Upper lobe of left lung (tissue), 6 donors: ENCODE measurements at regions not wholly inside any gene's neighbourhood (a gene's known extent, or its start where the extent isn't known, plus 50 kb on each side); places are given as distances from the start of the nearest gene placed in this dataset.

ENCODE experiments used
- ATAC-seq, 2 donors: fragments of 200-7000 bp; cut with Tn5 transposase; one replicate each; pipeline ENCODE4 v1.9.1; 2022; ENCODE audit warnings: mild to moderate bottlenecking in 2 of 2, moderate library complexity in 2 of 2; ENCODE audit not compliant: low FRiP score in 2 of 2
- DNase-seq, 2 donors: peaks; one replicate each; pipeline ENCODE4 v3.0.0-alpha.2; 2019 to 2020
- H3K27ac ChIP-seq, 4 donors: fragments of 200-600 bp; sonication (generic); one replicate each; pipeline ENCODE4 v1.5.1; 2016 to 2019
- H3K27me3 ChIP-seq, 4 donors: fragments of 200-600 bp; sonication (generic); one replicate each; pipeline ENCODE4 v1.5.1; 2017 to 2019
- H3K36me3 ChIP-seq, 4 donors: fragments of 200-600 bp; sonication (generic); one replicate each; pipeline ENCODE4 v1.5.1; 2016 to 2019
- H3K4me1 ChIP-seq, 4 donors: fragments of 200-600 bp; sonication (generic); one replicate each; pipeline ENCODE4 v1.5.1; 2018 to 2019
- H3K4me3 ChIP-seq, 4 donors: fragments of 200-600 bp; sonication (generic); one replicate each; pipeline ENCODE4 v1.5.1; 2017 to 2019; ENCODE audit warnings: mild to moderate bottlenecking in 2 of 4, moderate library complexity in 1 of 4
- H3K9me3 ChIP-seq, 4 donors: fragments of 200-600 bp; sonication (generic); one replicate each; pipeline ENCODE4 v1.5.1; 2018 to 2019
- EP300 ChIP-seq, 4 donors: sonication (generic); formaldehyde crosslinking; IDR thresholded peaks; one replicate each; pipeline ENCODE4 v1.5.1; 2017; ENCODE audit warnings: antibody characterized with exemption in 4 of 4, control low read depth in 2 of 4
- POLR2A ChIP-seq, 4 donors: fragments of 450-650 bp; IDR thresholded peaks; one replicate each; pipeline ENCODE4 v1.5.1; 2016 to 2017; ENCODE audit warnings: antibody characterized with exemption in 4 of 4, mild to moderate bottlenecking in 2 of 4
- POLR2AphosphoS5 ChIP-seq, 2 donors: sonication (generic); formaldehyde crosslinking; IDR thresholded peaks; one replicate each; pipeline ENCODE4 v1.5.1; 2017; ENCODE audit warnings: antibody characterized with exemption in 2 of 2
- WGBS, 2 donors: methylation state at CpG; one replicate each; pipeline ENCODE4 v1.1.5; 2017 to 2018; 5-methylcytosine and 5-hydroxymethylcytosine counted together
- TF ChIP-seq, protein P1 (sequence below), 6 experiments: fragments of 450-650 bp in 4 of 6; fragments of 200-600 bp in 2 of 6; sonication (generic) in 2 of 6; IDR thresholded peaks; one replicate each; pipeline ENCODE4 v1.5.1; 2016 to 2019; ENCODE audit warnings: antibody characterized with exemption in 6 of 6
- donor health status: DM: no; HTN: no; CAD: no; lungs with moderate emphysema.
- donor health status: DM: no; HTN: yes; CAD: no; lungs with severe emphysema.

DNA sequence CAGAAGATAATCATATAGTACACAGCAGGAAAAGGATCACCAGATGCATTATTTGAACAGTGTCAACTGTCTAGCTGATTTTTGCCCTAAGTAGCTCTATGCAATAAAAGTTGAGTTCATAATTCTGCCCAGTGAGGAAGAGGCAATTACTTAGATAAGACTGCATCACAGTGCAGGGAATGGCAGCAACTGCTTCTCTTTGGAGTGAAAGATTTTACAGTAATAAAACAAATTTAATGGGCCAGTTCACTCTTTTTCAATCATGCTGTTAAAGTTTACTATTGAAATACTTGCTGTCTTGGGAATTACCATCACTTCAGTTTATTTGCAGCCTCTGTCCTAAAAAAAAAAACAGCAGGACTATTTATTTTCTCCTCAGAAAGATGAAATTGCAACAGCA is 907.9 kb downstream of the ANKRD7 start:
- Histone ChIP-seq H3K4me1 (no peaks in the 10 kb centered on the region), H3K36me3 (no peaks in the 10 kb centered on the region), H3K27me3 (no peaks in the 10 kb centered on the region), H3K4me3 (no peak overlapping the region), H3K27ac (no peak overlapping the region), H3K9me3 (no peaks in the 10 kb centered on the region)
- DNase-seq = no peak
- TF ChIP-seq, protein P1, sequence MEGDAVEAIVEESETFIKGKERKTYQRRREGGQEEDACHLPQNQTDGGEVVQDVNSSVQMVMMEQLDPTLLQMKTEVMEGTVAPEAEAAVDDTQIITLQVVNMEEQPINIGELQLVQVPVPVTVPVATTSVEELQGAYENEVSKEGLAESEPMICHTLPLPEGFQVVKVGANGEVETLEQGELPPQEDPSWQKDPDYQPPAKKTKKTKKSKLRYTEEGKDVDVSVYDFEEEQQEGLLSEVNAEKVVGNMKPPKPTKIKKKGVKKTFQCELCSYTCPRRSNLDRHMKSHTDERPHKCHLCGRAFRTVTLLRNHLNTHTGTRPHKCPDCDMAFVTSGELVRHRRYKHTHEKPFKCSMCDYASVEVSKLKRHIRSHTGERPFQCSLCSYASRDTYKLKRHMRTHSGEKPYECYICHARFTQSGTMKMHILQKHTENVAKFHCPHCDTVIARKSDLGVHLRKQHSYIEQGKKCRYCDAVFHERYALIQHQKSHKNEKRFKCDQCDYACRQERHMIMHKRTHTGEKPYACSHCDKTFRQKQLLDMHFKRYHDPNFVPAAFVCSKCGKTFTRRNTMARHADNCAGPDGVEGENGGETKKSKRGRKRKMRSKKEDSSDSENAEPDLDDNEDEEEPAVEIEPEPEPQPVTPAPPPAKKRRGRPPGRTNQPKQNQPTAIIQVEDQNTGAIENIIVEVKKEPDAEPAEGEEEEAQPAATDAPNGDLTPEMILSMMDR (IDR thresholded peaks at IDR 0.05) = no peak
- TF ChIP-seq POLR2A (IDR thresholded peaks at IDR 0.05) (no peak), POLR2AphosphoS5 (IDR thresholded peaks at IDR 0.05) (no peak), EP300 (IDR thresholded peaks at IDR 0.05) (no peak)
- no peak for ATAC-seq

DNA sequence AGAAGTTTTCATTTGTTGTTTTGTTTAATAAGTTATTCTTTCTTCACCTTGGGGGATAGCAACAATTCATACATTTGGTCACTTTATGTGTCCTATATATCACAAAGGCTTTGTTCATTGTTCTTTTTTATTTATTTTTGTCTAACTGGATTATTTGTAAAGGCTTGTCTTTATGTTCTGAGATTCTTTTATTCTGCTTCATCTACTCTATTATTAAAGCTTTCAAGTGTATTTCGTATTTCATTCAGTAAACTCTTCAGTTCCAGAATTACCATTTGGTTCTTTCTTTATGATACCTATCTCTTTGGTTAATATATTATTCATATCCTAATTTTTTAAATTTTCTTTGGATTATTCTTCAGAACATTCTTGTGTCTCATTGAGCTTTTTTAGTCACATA is 942.9 kb downstream of the ANKRD7 start:
- WGBS, 2 donors = 86 to 93% methylated on average over 1 of the region's 1 CpG
- Histone ChIP-seq H3K9me3 (peaks cover 0 to 10% (median 0%) of the 10 kb centered on the region in 4 donors), H3K27ac (no peak overlapping the region), H3K4me1 (no peaks in the 10 kb centered on the region), H3K4me3 (no peak overlapping the region), H3K27me3 (no peaks in the 10 kb centered on the region), H3K36me3 (no peaks in the 10 kb centered on the region)
- DNase-seq = no peak
- ATAC-seq = no peak
- TF ChIP-seq POLR2AphosphoS5 (IDR thresholded peaks at IDR 0.05) (no peak), EP300 (IDR thresholded peaks at IDR 0.05) (no peak), POLR2A (IDR thresholded peaks at IDR 0.05) (no peak)
- TF ChIP-seq, protein P1 (IDR thresholded peaks at IDR 0.05) = no peak

DNA sequence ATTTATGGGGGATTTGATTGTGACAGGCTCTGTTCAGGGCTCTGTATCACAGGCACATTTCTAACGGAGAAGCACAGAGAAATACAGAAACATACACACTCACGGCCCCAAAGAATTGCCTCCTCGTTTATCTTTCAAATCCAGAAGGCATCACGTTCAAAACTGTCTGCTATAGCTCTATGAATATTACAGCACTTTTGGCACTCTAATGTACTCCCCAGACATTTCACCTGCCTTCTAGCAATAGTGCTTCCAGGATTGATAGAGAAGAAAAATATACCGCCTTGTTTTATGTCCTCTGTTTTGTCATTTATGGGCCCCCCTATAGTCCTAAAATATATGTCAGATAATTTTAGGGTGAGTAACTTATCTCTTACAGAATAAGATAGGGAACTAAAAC is 947.5 kb downstream of the ANKRD7 start:
- peaks cover 0 to 6% (median 0%) of the 10 kb centered on the region in 4 donors for H3K9me3 ChIP-seq
- no peaks in the 10 kb centered on the region for H3K36me3 ChIP-seq
- WGBS, 2 donors = 82 to 84% methylated on average over 5 of the region's 5 CpGs
- TF ChIP-seq, protein P1 (IDR thresholded peaks at IDR 0.05) = no peak
- TF ChIP-seq POLR2A (IDR thresholded peaks at IDR 0.05) (no peak), POLR2AphosphoS5 (IDR thresholded peaks at IDR 0.05) (no peak), EP300 (IDR thresholded peaks at IDR 0.05) (no peak)
- ATAC-seq = no peak
- H3K4me3 ChIP-seq = no peak overlapping the region
- no peak overlapping the region for H3K27ac ChIP-seq
- no peak for DNase-seq
- no peaks in the 10 kb centered on the region for H3K27me3 ChIP-seq
- H3K4me1 ChIP-seq = no peaks in the 10 kb centered on the region

DNA sequence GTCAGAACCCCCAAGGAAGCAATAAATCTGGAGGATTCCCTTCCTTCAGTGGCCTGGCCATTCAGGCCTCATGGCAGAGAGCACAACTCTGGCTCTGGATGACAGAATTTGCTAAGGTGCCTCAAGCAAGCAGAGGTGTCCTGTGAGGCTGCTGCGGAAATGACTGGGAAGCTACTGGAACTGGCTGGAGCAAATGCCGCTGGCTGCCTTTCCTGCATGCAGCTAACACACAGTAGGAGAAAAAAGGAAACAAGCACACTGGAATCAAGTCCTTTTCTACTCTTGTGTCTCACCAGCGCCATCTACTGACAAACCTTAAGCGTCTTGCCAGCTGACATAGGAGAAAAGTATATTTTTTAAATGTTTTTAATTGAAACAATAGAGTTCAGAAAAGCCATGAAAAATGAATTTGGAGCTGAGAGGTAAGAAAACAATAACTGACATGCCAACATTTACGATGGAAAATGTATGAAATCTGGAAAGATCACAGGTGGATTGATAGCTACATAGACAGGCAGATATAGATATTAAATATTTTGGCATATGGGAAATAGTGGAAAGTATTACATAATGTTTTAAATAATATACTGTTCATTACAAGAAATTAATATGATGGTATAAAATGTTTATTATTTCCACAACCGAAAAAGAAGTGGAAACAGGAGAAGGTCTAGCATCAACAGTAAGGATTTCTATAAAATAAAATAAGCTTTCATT is 951.6 kb downstream of the ANKRD7 start:
- no peaks in the 10 kb centered on the region for H3K36me3 ChIP-seq
- H3K4me3 ChIP-seq = no peak overlapping the region
- 12 to 16% methylated on average over 6 of the region's 6 CpGs for WGBS, 2 donors
- TF ChIP-seq, protein P1 (IDR thresholded peaks at IDR 0.05) = peak in 4 of 6 experiments; percentile 31 to 47 (median 34)
- TF ChIP-seq POLR2AphosphoS5 (IDR thresholded peaks at IDR 0.05) = no peak
- ATAC-seq = peak in 1 of 2 donors; percentile 64
- no peaks in the 10 kb centered on the region for H3K4me1 ChIP-seq
- DNase-seq = peak in 1 of 2 donors; percentile 28
- H3K27me3 ChIP-seq = no peaks in the 10 kb centered on the region
- no peak overlapping the region for H3K27ac ChIP-seq
- H3K9me3 ChIP-seq = no peaks in the 10 kb centered on the region

DNA sequence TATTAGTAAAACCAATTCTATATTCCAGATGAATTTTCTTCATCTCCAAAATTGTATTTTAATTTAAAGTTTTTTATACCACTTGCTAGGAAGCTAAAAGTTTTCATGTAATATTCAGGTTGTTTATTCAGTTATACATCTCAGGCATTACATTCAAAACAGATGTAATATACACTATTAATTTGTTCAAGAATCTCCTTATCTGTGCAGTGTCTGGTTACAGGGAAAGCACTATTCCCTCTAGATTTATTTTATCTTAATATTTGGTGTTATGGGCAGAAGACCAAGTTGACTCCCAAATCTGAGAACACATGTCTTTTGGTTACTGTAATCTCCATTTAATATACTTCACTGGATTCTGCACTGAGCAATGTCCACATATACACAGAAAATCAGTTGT is 953.4 kb downstream of the ANKRD7 start:
- Histone ChIP-seq H3K4me3 (no peak overlapping the region), H3K36me3 (no peaks in the 10 kb centered on the region), H3K4me1 (no peaks in the 10 kb centered on the region), H3K27ac (no peak overlapping the region), H3K27me3 (no peaks in the 10 kb centered on the region), H3K9me3 (no peaks in the 10 kb centered on the region)
- ATAC-seq (no peak), DNase-seq (no peak)
- TF ChIP-seq POLR2AphosphoS5 (IDR thresholded peaks at IDR 0.05) = no peak
- no peak for TF ChIP-seq POLR2A (IDR thresholded peaks at IDR 0.05)
- TF ChIP-seq, protein P1 (IDR thresholded peaks at IDR 0.05) = no peak
- no peak for TF ChIP-seq EP300 (IDR thresholded peaks at IDR 0.05)
